ENCODE measurements at regions not wholly inside any gene's neighbourhood (a gene's known extent, or its start where the extent isn't known, plus 50 kb on each side); places are given as distances from the start of the nearest gene placed in this dataset.

- Histone ChIP-seq H3K27me3 (ENCODE audit: insufficient read depth, low read length, poor library complexity) (no peaks in the 10 kb centered on the region), H3K4me3 (ENCODE audit: low read depth in 1 of 2, low read length in 2 of 2) (no peak overlapping the region), H3K36me3 (ENCODE audit: insufficient read depth, low read length) (no peaks in the 10 kb centered on the region), H3K9me3 (ENCODE audit: insufficient read depth, low read length, severe bottlenecking) (no peaks in the 10 kb centered on the region), H3K4me2 (ENCODE audit: insufficient read depth, low read length) (no peak overlapping the region), H4K20me1 (ENCODE audit: insufficient read depth, low read length) (no peaks in the 10 kb centered on the region), H3K27ac (ENCODE audit: low read length) (no peak overlapping the region), H3K79me2 (ENCODE audit: insufficient read depth, low read length) (no peaks in the 10 kb centered on the region), H3K9ac (ENCODE audit: low read depth, low read length) (no peak overlapping the region), H2AFZ (ENCODE audit: low read depth, low read length) (no peak overlapping the region), H3K4me1 (ENCODE audit: insufficient read depth, low read length) (no peaks in the 10 kb centered on the region)
- DNase-seq (no peak), ATAC-seq (ENCODE audit: insufficient read depth, low read depth) (no peak)
- TF ChIP-seq CTCF (IDR thresholded peaks at IDR 0.05; ENCODE audit: borderline replicate concordance, extremely low read depth, low read length, poor library complexity, severe bottlenecking) (no peak), EZH2 (IDR thresholded peaks at IDR 0.05; ENCODE audit: borderline replicate concordance, low read depth, low read length, severe bottlenecking) (no peak)
Observed at GRCh38 chr1:194653385-194653784, 1467.0 kb upstream of the B3GALT2 start.

- Histone ChIP-seq H3K79me2 (ENCODE audit: insufficient read depth, low read length) (no peaks in the 10 kb centered on the region), H3K9ac (ENCODE audit: low read depth, low read length) (no peak overlapping the region), H3K4me1 (ENCODE audit: insufficient read depth, low read length) (no peaks in the 10 kb centered on the region), H4K20me1 (ENCODE audit: insufficient read depth, low read length) (no peaks in the 10 kb centered on the region), H3K27ac (ENCODE audit: low read length) (no peak overlapping the region), H3K4me3 (ENCODE audit: low read depth in 1 of 2, low read length in 2 of 2) (no peak overlapping the region), H2AFZ (ENCODE audit: low read depth, low read length) (no peak overlapping the region), H3K27me3 (ENCODE audit: insufficient read depth, low read length, poor library complexity) (no peaks in the 10 kb centered on the region), H3K36me3 (ENCODE audit: insufficient read depth, low read length) (no peaks in the 10 kb centered on the region), H3K4me2 (ENCODE audit: insufficient read depth, low read length) (no peak overlapping the region), H3K9me3 (ENCODE audit: insufficient read depth, low read length, severe bottlenecking) (no peaks in the 10 kb centered on the region)
- no peak for TF ChIP-seq CTCF (IDR thresholded peaks at IDR 0.05; ENCODE audit: borderline replicate concordance, extremely low read depth, low read length, poor library complexity, severe bottlenecking)
- no peak for TF ChIP-seq EZH2 (IDR thresholded peaks at IDR 0.05; ENCODE audit: borderline replicate concordance, low read depth, low read length, severe bottlenecking)
- ATAC-seq (ENCODE audit: insufficient read depth, low read depth) (no peak), DNase-seq (no peak)
Observed at GRCh38 chr1:194647118-194647517, 1460.7 kb upstream of the B3GALT2 start.

- no peak for DNase-seq
- ATAC-seq (ENCODE audit: insufficient read depth, low read depth): no peak
- no peaks in the 10 kb centered on the region for H3K79me2 ChIP-seq (ENCODE audit: insufficient read depth, low read length)
- no peaks in the 10 kb centered on the region for H3K36me3 ChIP-seq (ENCODE audit: insufficient read depth, low read length)
- no peak overlapping the region for H2AFZ ChIP-seq (ENCODE audit: low read depth, low read length)
- no peaks in the 10 kb centered on the region for H3K9me3 ChIP-seq (ENCODE audit: insufficient read depth, low read length, severe bottlenecking)
- no peak overlapping the region for H3K9ac ChIP-seq (ENCODE audit: low read depth, low read length)
- H3K4me3 ChIP-seq (ENCODE audit: low read depth in 1 of 2, low read length in 2 of 2): no peak overlapping the region
- TF ChIP-seq EZH2 (IDR thresholded peaks at IDR 0.05; ENCODE audit: borderline replicate concordance, low read depth, low read length, severe bottlenecking) (no peak), CTCF (IDR thresholded peaks at IDR 0.05; ENCODE audit: borderline replicate concordance, extremely low read depth, low read length, poor library complexity, severe bottlenecking) (no peak)
- no peaks in the 10 kb centered on the region for H3K4me1 ChIP-seq (ENCODE audit: insufficient read depth, low read length)
- no peaks in the 10 kb centered on the region for H4K20me1 ChIP-seq (ENCODE audit: insufficient read depth, low read length)
- H3K27ac ChIP-seq (ENCODE audit: low read length): no peak overlapping the region
- no peak overlapping the region for H3K4me2 ChIP-seq (ENCODE audit: insufficient read depth, low read length)
- no peaks in the 10 kb centered on the region for H3K27me3 ChIP-seq (ENCODE audit: insufficient read depth, low read length, poor library complexity)
Observed at GRCh38 chr1:194644528-194644927, 1458.1 kb upstream of the B3GALT2 start.

- Histone ChIP-seq H3K4me3 (ENCODE audit: low read depth in 1 of 2, low read length in 2 of 2) (no peak overlapping the region), H3K9ac (ENCODE audit: low read depth, low read length) (no peak overlapping the region), H2AFZ (ENCODE audit: low read depth, low read length) (no peak overlapping the region), H3K79me2 (ENCODE audit: insufficient read depth, low read length) (no peaks in the 10 kb centered on the region), H3K27me3 (ENCODE audit: insufficient read depth, low read length, poor library complexity) (no peaks in the 10 kb centered on the region), H4K20me1 (ENCODE audit: insufficient read depth, low read length) (no peaks in the 10 kb centered on the region), H3K4me2 (ENCODE audit: insufficient read depth, low read length) (no peak overlapping the region), H3K27ac (ENCODE audit: low read length) (no peak overlapping the region), H3K36me3 (ENCODE audit: insufficient read depth, low read length) (no peaks in the 10 kb centered on the region), H3K9me3 (ENCODE audit: insufficient read depth, low read length, severe bottlenecking) (no peaks in the 10 kb centered on the region), H3K4me1 (ENCODE audit: insufficient read depth, low read length) (no peaks in the 10 kb centered on the region)
- ATAC-seq (ENCODE audit: insufficient read depth, low read depth) (no peak), DNase-seq (no peak)
- TF ChIP-seq EZH2 (IDR thresholded peaks at IDR 0.05; ENCODE audit: borderline replicate concordance, low read depth, low read length, severe bottlenecking) (no peak), CTCF (IDR thresholded peaks at IDR 0.05; ENCODE audit: borderline replicate concordance, extremely low read depth, low read length, poor library complexity, severe bottlenecking) (no peak)
Observed at GRCh38 chr1:194640322-194640721, 1453.9 kb upstream of the B3GALT2 start.
